Natural killer cell treated with Interleukin-12 subunit alpha and Interleukin-12 subunit beta and Interleukin-15 and Interleukin-18, amount 100 ng/mL, for 72 hours (primary cell): ENCODE measurements at regions not wholly inside any gene's neighbourhood (a gene's known extent, or its start where the extent isn't known, plus 50 kb on each side); places are given as distances from the start of the nearest gene placed in this dataset.
A peak's percentile ranks its signal among the peaks of the same experiment; 100 is the strongest.
"Not testable (repeated sequence)": the region's sequence is repeated elsewhere in the genome, so short reads cannot be mapped to it uniquely, and the experiment has no call there.

Experiments
- ATAC-seq, 2 donors: fragments of 150-1000 bp; cut with Tn5 transposase in 1 of 2; sonication (Bioruptor Pico), chemical (Tn5 transposase) in 1 of 2; 2 replicates each; pipeline ENCODE4 v1.10.0; 2021
- DNase-seq: peaks from one replicate; pipeline ENCODE4 v3.0.0; 2022; ENCODE audit warnings: low spot score
- H3K27ac Mint-ChIP-seq, 2 donors: 1 replicate in 1 of 2; 2 replicates in 1 of 2; pipeline ENCODE4 v1.8.0; 2022; ENCODE audit warnings: mixed read lengths in 2 of 2, mild to moderate bottlenecking in 1 of 2, moderate library complexity in 1 of 2
- H3K27me3 Mint-ChIP-seq, 2 donors: 1 replicate in 1 of 2; 2 replicates in 1 of 2; pipeline ENCODE4 v1.8.0; 2022; ENCODE audit warnings: mixed read lengths in 2 of 2
- H3K36me3 Mint-ChIP-seq: one replicate; pipeline ENCODE4 v1.8.0; 2022; ENCODE audit warnings: mixed read lengths
- H3K4me1 Mint-ChIP-seq, 2 donors: 1 replicate in 1 of 2; 2 replicates in 1 of 2; pipeline ENCODE4 v1.8.0; 2022; ENCODE audit warnings: low read depth in 2 of 2, mixed read lengths in 2 of 2, mild to moderate bottlenecking in 1 of 2
- H3K4me3 Mint-ChIP-seq: one replicate; pipeline ENCODE4 v1.8.0; 2022; ENCODE audit warnings: mixed read lengths
- H3K9me3 Mint-ChIP-seq: 2 replicates; pipeline ENCODE4 v1.8.0; 2022; ENCODE audit warnings: mixed read lengths

DNA sequence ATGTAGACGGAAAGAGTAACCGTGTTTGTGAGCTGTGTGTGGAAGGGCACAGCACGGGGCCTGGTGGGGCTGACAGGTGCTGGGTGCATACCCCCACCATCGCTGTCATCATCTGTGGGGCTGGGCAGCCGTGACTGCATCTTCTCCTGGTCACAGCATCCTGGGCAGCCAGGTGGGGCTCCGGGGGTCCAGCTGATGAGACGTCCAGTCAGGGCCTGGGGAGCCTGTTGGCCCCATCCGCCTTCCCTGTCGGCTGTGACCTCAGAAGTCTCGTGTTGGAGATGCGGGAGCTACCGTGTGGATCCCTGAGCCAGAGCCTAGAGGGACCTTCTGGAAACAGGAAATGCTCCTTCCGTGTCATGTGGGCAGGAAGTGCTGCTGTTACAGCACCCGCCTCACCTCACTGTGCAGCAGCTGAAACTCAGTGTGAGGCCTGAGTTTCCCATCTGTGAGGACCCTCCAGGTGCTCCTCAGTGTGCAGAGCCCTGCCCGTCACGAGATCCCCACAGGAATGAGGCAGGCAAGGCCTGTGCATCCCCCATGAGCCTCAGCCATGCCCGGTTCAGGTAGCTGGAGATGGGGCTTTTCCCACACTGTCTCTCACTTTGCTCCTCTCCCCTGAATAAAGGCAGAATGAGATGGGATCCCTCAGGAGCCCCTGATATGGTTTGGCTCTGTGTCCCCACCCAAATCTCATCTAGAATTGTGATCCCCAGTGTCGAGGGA lies 108.7 kb downstream of the ERMARD start:
- no peak overlapping the region for H3K27ac Mint-ChIP-seq
- H3K27me3 Mint-ChIP-seq, result peaks cover 7 to 13% of the 10 kb centered on the region in 2 donors
- no peak for ATAC-seq
- H3K4me1 Mint-ChIP-seq, result peaks cover 11 to 18% of the 10 kb centered on the region in 2 donors
- peaks cover 4% of the 10 kb centered on the region for H3K9me3 Mint-ChIP-seq
- no peak for DNase-seq
- no peaks in the 10 kb centered on the region for H3K36me3 Mint-ChIP-seq
- H3K4me3 Mint-ChIP-seq, result no peak overlapping the region

DNA sequence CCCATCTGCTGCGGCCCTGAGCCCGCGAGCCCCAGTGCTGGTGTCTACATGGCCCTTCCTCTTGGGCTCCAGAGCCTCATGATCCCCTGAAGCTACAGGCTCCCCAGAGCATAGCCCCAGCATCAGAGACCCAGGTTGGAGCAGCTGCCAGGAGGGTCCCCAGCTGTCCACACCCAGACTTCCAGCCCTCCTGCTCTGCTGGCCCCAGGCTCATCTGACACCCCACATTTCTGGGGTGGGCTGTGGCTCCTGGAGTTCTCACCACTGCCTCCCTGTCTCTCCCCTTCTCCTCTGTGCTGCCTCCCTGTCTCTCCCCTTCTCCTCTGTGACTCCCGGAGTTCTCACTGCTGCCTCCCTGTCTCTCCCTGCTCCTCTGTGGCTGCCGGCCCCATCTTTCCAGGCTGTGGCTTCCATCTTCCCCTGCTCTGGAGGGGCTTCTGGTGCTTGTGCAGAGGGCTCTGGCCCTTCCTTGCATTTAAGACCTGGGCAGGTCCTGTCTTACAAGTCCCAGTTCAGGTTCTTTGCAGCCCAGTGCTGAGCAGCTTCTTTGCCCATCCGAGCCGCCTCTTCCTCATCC lies 108.1 kb downstream of the ERMARD start:
- peaks cover 7 to 8% of the 10 kb centered on the region in 2 donors for H3K27me3 Mint-ChIP-seq
- H3K9me3 Mint-ChIP-seq, result peaks cover 4% of the 10 kb centered on the region
- H3K36me3 Mint-ChIP-seq, result no peaks in the 10 kb centered on the region
- ATAC-seq (no peak), DNase-seq (no peak)
- peaks cover 11 to 12% of the 10 kb centered on the region in 2 donors for H3K4me1 Mint-ChIP-seq
- H3K4me3 Mint-ChIP-seq, result no peak overlapping the region
- no peak overlapping the region for H3K27ac Mint-ChIP-seq

GRCh38 chr6:169858935-169859351 lies 107.5 kb downstream of the ERMARD start:
- DNase-seq, result no peak
- Mint-ChIP-seq H3K36me3 (no peaks in the 10 kb centered on the region), H3K4me1 (peaks cover 11 to 12% of the 10 kb centered on the region in 2 donors), H3K27ac (no peak overlapping the region), H3K9me3 (peaks cover 4% of the 10 kb centered on the region), H3K4me3 (no peak overlapping the region), H3K27me3 (peaks cover 6 to 8% of the 10 kb centered on the region in 2 donors)
- ATAC-seq, result no peak

- Mint-ChIP-seq H3K27ac (no peak overlapping the region), H3K4me1 (peaks cover 5 to 6% of the 10 kb centered on the region in 2 donors), H3K4me3 (no peak overlapping the region), H3K36me3 (no peaks in the 10 kb centered on the region), H3K27me3 (peaks cover 1 to 3% of the 10 kb centered on the region in 2 donors), H3K9me3 (no peaks in the 10 kb centered on the region)
- ATAC-seq (no peak), DNase-seq (no peak)
These were observed 107.0 kb downstream of the ERMARD start for GRCh38 chr6:169858293-169858934.

- Mint-ChIP-seq H3K9me3 (peaks cover 4% of the 10 kb centered on the region), H3K4me1 (peaks cover 5% of the 10 kb centered on the region in 2 donors), H3K27ac (no peak overlapping the region), H3K4me3 (no peak overlapping the region), H3K27me3 (peaks cover 0 to 2% of the 10 kb centered on the region in 2 donors), H3K36me3 (no peaks in the 10 kb centered on the region)
- DNase-seq (no peak), ATAC-seq (peak; percentile 15 to 24)
These were observed 106.2 kb downstream of the ERMARD start for GRCh38 chr6:169857343-169858292.

GRCh38 chr6:169856442-169857342 lies 105.3 kb downstream of the ERMARD start:
- not testable (repeated sequence) for H3K27ac Mint-ChIP-seq, H3K4me1 Mint-ChIP-seq, H3K4me3 Mint-ChIP-seq, H3K36me3 Mint-ChIP-seq, H3K9me3 Mint-ChIP-seq, ATAC-seq, DNase-seq, H3K27me3 Mint-ChIP-seq

DNA sequence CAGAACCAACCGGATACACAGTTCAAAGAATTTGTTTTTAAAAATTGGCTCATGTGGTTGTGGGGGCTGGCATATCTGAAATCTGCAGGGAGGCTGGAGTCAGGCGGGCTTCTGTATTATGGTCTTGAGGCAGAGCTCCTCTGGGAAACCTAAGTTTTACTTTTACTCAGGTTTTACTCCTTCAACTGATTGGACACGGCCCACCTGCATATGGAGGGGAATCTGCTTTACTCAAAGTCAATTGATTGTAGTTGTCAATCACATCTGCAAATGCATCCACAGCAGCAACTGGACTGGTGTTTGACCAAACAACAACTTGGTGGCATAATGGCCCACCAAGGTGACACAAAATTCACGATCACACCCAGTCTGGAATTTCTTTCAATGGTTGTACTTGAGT lies 103.4 kb downstream of the ERMARD start:
- ATAC-seq (no peak), DNase-seq (no peak)
- peaks cover 3 to 9% of the 10 kb centered on the region in 2 donors for H3K27me3 Mint-ChIP-seq
- peaks cover 4% of the 10 kb centered on the region for H3K9me3 Mint-ChIP-seq
- no peaks in the 10 kb centered on the region for H3K4me1 Mint-ChIP-seq
- H3K27ac Mint-ChIP-seq, result no peak overlapping the region
- no peaks in the 10 kb centered on the region for H3K36me3 Mint-ChIP-seq
- H3K4me3 Mint-ChIP-seq, result no peak overlapping the region

GRCh38 chr6:169854083-169854725 lies 102.8 kb downstream of the ERMARD start:
- no peak for ATAC-seq
- DNase-seq, result no peak
- peaks cover 4% of the 10 kb centered on the region for H3K9me3 Mint-ChIP-seq
- no peaks in the 10 kb centered on the region for H3K4me1 Mint-ChIP-seq
- peaks cover 3 to 9% of the 10 kb centered on the region in 2 donors for H3K27me3 Mint-ChIP-seq
- no peak overlapping the region for H3K4me3 Mint-ChIP-seq
- no peak overlapping the region for H3K27ac Mint-ChIP-seq
- H3K36me3 Mint-ChIP-seq, result no peaks in the 10 kb centered on the region

GRCh38 chr6:169853196-169854082 lies 102.0 kb downstream of the ERMARD start:
- H3K4me3 Mint-ChIP-seq, result no peak overlapping the region
- no peak overlapping the region for H3K27ac Mint-ChIP-seq
- peaks cover 4% of the 10 kb centered on the region for H3K9me3 Mint-ChIP-seq
- peaks cover 3 to 9% of the 10 kb centered on the region in 2 donors for H3K27me3 Mint-ChIP-seq
- H3K4me1 Mint-ChIP-seq, result no peaks in the 10 kb centered on the region
- ATAC-seq (no peak), DNase-seq (no peak)
- no peaks in the 10 kb centered on the region for H3K36me3 Mint-ChIP-seq

- DNase-seq, result no peak
These were observed 101.2 kb downstream of the ERMARD start for GRCh38 chr6:169852504-169853195.

More at GRCh38 chr6:169852504-169853195, 101.2 kb downstream of the ERMARD start:
- H3K9me3 Mint-ChIP-seq, result peaks cover 4% of the 10 kb centered on the region
- H3K4me1 Mint-ChIP-seq, result no peaks in the 10 kb centered on the region
- H3K27me3 Mint-ChIP-seq, result peaks cover 3 to 9% of the 10 kb centered on the region in 2 donors
- H3K36me3 Mint-ChIP-seq, result no peaks in the 10 kb centered on the region
- no peak overlapping the region for H3K27ac Mint-ChIP-seq
- H3K4me3 Mint-ChIP-seq, result no peak overlapping the region
- ATAC-seq, result no peak
